ENCODE measurements at regions not wholly inside any gene's neighbourhood (a gene's known extent, or its start where the extent isn't known, plus 50 kb on each side); places are given as distances from the start of the nearest gene placed in this dataset.
A peak's percentile ranks its signal among the peaks of the same experiment; 100 is the strongest.

- DNase-seq (ENCODE audit: low spot score): peak; percentile 24
- intact Hi-C loops (cut with DNase I): no loop called here
These were observed 257.2 kb downstream of the GLRX3 start for GRCh38 chr10:130393342-130393741.

- intact Hi-C loops (cut with DNase I): no loop called here
- DNase-seq (ENCODE audit: low spot score): peak; percentile 41
These were observed 258.6 kb downstream of the GLRX3 start for GRCh38 chr10:130394832-130395231.

GRCh38 chr10:130395248-130395936 is 259.2 kb downstream of the GLRX3 start:
- peak; percentile 31 for DNase-seq (ENCODE audit: low spot score)

GRCh38 chr10:130396044-130396443 is 259.9 kb downstream of the GLRX3 start:
- DNase-seq (ENCODE audit: low spot score): peak; percentile 46
- intact Hi-C loops (cut with DNase I): no loop called here

More at GRCh38 chr10:130395248-130395936, 259.2 kb downstream of the GLRX3 start:
- intact Hi-C loops (cut with DNase I): no loop called here

- DNase-seq (ENCODE audit: low spot score): peak; percentile 67
- intact Hi-C loops (cut with DNase I): no loop called here
These were observed 262.2 kb downstream of the GLRX3 start for GRCh38 chr10:130398090-130398994.

GRCh38 chr10:130399425-130399950 is 263.3 kb downstream of the GLRX3 start:
- intact Hi-C loops (cut with DNase I): no loop called here
- peak; percentile 5 for DNase-seq (ENCODE audit: low spot score)

DNA sequence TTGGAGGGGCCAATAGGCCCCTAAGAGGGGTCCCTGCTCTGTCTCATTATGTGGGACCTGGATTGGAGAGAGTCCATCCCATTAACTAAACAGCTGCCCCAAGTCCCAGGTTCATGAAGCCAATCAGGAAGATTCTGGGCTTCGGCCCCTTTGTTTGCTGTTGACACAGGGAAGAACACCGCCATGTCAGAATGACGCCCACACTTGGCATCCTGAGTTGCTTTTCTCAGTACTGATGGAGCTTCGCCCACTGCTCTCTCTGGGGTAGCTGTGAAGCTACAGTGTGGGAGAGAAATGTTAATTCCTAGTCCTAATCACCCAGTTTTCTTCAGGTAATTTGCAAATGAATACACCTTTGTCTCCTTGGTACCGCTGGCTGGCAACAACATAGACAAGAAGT is 264.7 kb downstream of the GLRX3 start:
- intact Hi-C loops (cut with DNase I): no loop called here
- DNase-seq (ENCODE audit: low spot score): peak; percentile 10

DNA sequence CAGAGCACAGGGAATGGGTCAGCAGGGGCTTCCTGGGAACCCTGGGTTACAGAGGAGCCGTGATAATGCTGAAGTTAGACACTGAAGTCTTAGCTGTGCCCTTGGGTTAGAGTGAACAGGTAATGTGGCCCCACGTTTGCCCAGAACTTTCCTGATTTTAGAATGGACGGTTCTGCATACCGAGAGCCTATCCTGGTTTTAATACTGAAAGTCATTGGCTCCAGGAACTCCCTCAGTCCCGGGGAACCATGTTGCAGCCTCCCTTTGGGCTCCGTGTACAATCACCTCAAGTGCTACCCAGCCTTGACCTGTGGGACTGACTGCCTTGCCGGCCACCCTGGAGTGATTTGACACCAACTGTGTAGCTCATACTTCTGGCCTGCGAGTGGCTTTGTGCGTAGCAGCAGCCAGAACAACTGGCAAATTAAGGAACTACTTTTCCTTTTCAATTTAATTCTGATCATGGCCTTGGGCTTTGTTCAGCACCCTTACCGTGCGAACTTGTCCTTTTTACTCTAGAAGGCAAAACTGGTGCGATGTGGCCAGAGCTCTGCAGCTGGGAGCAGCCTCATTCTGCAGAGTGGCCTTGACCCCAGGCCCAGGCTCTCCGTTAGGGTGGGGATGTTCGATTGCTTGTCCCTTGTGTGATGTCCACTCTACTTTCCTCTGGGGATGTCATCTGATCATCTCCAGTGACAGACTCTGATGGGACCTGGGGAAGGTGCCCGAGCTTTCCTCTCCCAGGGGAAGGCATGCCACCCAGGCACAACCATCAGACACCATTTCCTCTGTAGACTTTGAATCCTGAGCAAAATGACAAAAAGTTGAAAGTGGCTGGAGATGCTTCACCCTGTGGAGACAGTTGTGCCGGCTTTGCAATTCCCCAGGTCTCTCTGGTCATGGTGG is 265.9 kb downstream of the GLRX3 start:
- intact Hi-C loops (cut with DNase I): no loop called here
- peak; percentile 65 for DNase-seq (ENCODE audit: low spot score)

DNA sequence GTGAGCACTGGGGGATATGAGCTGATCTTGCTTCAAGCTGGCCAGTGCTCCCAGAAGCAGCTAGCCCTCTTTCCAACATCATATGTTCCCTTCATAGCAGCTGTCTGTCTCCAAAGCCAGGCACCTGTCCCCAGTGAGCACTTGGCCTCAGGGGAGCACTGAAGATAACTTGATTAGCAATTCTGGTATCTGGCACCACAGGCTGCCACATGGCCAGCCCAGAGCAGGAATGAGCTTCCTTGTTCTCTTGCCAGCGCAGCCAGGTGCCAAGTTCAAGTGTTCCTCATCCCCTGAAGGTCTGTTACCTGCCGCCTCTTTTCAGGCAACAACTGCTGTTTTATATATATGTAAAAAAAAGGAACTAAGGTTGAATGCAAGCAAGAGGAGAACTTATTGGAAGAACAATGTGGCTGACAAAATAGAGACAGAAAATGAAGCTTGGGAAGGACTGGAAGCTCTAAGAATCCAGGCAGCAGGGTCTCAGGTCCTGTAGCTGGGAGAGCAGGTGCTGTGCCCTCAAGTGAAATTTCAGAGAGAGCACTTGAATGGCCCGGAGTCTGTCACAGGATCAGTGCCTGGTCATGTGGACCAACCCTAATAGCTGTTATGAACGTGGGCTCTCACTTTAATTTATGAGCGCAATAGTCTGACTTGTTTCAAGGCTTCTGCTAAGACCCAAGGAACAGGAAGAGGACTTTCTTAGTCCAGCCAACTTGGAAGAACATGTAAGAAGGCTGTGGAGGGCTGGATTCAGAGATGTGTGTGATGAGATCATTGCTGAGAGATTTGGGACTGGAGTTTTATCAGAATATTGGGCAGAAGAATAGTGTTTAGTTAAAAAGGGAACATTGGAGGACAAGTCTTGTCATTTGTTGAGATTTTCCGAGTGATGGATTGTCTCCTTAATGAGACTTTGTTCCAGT is 267.2 kb downstream of the GLRX3 start:
- peak; percentile 20 for DNase-seq (ENCODE audit: low spot score)
- intact Hi-C loops (cut with DNase I): no loop called here

DNA sequence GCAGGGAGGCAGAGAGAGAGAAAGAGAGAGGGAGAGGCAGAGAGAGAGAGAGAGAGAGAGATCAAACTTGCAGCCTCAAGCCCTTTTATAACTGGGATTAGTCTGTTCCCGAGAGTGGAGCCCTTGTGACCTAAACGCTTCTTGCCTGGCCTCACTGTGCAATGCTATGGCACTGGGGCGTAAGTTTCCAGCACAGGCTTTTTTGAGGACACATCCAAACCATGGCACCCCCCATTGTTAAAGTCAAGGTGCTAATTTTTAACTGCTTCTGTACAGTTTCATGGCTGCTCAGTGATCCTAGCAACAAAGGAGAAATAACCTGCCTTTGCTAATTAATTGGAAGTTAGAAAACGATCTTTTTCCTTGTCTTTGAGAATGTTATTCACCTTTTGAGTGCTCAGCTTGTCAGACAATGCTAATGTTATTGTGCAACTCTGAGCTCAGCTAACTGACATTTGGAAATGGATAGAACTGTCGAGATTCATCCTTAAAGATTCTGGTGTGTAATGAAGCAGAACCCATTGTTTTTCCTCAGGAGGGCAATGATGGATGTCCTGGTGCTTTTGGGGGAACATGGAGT is 268.4 kb downstream of the GLRX3 start:
- intact Hi-C loops (cut with DNase I): no loop called here
- DNase-seq (ENCODE audit: low spot score): peak; percentile 7

- intact Hi-C loops (cut with DNase I): no loop called here
These were observed 270.9 kb downstream of the GLRX3 start for GRCh38 chr10:130407052-130407451.

GRCh38 chr10:130409331-130409730 is 273.1 kb downstream of the GLRX3 start:
- DNase-seq (ENCODE audit: low spot score): peak; percentile 53
- intact Hi-C loops (cut with DNase I): no loop called here

More at GRCh38 chr10:130407052-130407451, 270.9 kb downstream of the GLRX3 start:
- DNase-seq (ENCODE audit: low spot score): peak; percentile 49

- peak; percentile 70 for DNase-seq (ENCODE audit: low spot score)
- intact Hi-C loops (cut with DNase I): no loop called here
These were observed 273.7 kb downstream of the GLRX3 start for GRCh38 chr10:130409931-130410330.

DNA sequence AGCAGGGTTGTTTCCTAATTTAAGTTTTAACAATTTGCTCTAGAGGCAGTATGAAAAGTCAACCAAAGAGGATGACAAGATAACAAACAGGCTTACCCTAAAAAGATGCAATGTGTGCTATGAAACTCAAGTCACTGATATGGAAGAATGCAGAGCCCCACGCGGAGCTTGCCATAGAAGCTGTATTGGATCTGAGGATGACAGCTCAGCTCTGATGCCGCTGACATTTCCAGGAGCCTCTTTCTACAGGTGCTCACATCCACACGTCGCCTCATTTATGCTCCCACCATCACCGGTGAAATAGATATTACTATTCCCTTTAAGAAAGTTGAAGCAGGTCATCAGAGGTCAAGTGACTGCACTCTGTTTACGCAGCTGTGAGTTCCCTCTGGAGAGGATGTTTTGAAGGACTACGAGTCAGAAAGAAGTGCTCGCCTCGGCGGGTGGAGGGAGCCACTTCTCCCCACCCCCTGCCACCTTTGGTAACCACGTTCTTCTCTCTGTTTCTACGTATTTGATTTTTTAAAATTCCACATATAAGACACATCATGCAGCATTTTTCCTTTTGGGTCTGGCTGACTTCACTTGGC is 275.4 kb downstream of the GLRX3 start:
- intact Hi-C loops (cut with DNase I): no loop called here
- peak; percentile 15 for DNase-seq (ENCODE audit: low spot score)

DNA sequence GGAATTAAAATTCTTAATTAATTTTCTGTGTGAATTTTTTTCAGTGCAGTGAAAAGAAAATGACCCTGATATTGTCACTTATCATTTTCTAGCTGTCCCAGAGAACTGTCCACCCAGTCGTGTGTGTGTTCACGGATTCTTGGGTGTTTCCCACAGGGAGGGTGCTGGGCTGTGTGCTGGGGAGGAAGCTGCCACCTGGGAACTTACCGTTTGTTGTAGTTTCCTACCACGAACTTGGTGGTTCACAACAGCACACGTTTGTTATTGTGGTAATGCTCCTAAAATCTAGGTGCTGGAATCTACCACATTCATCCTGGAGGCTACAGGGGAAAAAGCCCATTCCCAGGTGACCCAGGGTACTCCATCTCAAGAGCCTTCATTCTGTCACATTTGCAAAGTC is 276.1 kb downstream of the GLRX3 start:
- intact Hi-C loops (cut with DNase I): no loop called here

DNA sequence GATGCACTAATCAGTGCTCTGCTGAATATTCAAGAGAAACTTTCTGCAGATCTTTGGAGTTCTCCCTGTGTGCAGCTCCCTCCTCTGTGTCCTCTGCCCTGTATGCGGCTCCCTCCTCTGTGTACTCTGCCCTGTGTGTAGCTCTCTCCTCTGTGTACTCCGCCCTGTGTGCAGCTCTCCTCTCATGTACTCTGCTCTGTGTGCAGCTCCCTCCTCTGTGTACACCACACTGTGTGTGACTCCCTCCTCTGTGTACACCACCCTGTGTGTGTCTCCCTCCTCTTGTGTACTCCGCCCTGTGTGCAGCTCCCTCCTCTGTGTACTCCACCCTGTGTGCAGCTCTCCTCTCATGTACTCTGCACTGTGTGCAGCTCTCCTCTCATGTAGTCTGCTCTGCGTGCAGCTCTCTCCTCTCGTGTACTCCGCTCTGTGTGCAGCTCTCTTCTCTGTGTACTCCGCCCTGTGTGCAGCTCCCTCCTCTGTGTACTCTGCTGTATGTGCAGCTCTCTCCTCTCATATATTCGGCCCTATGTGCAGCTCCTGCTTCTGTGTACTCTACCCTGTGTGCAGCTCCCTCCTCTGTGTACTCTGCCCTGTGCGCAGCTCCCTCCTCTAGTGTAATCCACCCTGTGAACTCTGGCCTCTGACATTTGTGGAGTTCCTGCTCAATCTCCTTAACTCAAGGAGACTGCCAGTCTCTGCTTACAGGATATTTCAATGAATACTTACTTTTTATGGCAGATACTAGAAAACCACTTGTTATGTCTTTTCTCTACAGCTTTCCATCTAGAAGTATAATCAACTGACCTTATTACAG is 280.4 kb downstream of the GLRX3 start:
- DNase-seq (ENCODE audit: low spot score): peak; percentile 36
- intact Hi-C loops (cut with DNase I): no loop called here

More for the DNA sequence above, 276.1 kb downstream of the GLRX3 start:
- DNase-seq (ENCODE audit: low spot score): peak; percentile 47

- no peak for DNase-seq (ENCODE audit: low spot score)
- intact Hi-C loops (cut with DNase I): no loop called here
These were observed 282.5 kb downstream of the GLRX3 start for GRCh38 chr10:130418731-130419130.
